ENCODE measurements at regions not wholly inside any gene's neighbourhood (a gene's known extent, or its start where the extent isn't known, plus 50 kb on each side); places are given as distances from the start of the nearest gene placed in this dataset.

- H3K4me1 ChIP-seq (ENCODE audit: insufficient read depth, poor library complexity, severe bottlenecking): peaks cover 7% of the 10 kb centered on the region
- no peak overlapping the region for H3K4me3 ChIP-seq (ENCODE audit: severe bottlenecking)
- peak; percentile 85 for ATAC-seq (ENCODE audit: low read depth)
- no peak for DNase-seq (ENCODE audit: low spot score)
- no peaks in the 10 kb centered on the region for H3K36me3 ChIP-seq (ENCODE audit: low read depth)
- H3K27me3 ChIP-seq (ENCODE audit: insufficient read depth, poor library complexity, severe bottlenecking): no peaks in the 10 kb centered on the region
- H3K9me3 ChIP-seq (ENCODE audit: severe bottlenecking): no peaks in the 10 kb centered on the region
- peak overlapping the region; percentile 53 for H3K27ac ChIP-seq (ENCODE audit: poor library complexity, severe bottlenecking)
- TF ChIP-seq, protein P1, sequence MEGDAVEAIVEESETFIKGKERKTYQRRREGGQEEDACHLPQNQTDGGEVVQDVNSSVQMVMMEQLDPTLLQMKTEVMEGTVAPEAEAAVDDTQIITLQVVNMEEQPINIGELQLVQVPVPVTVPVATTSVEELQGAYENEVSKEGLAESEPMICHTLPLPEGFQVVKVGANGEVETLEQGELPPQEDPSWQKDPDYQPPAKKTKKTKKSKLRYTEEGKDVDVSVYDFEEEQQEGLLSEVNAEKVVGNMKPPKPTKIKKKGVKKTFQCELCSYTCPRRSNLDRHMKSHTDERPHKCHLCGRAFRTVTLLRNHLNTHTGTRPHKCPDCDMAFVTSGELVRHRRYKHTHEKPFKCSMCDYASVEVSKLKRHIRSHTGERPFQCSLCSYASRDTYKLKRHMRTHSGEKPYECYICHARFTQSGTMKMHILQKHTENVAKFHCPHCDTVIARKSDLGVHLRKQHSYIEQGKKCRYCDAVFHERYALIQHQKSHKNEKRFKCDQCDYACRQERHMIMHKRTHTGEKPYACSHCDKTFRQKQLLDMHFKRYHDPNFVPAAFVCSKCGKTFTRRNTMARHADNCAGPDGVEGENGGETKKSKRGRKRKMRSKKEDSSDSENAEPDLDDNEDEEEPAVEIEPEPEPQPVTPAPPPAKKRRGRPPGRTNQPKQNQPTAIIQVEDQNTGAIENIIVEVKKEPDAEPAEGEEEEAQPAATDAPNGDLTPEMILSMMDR (IDR thresholded peaks at IDR 0.05; ENCODE audit: poor library complexity, severe bottlenecking): no peak
These were observed 317.0 kb downstream of the USP25 start for GRCh38 chr21:16046656-16047330.

DNA sequence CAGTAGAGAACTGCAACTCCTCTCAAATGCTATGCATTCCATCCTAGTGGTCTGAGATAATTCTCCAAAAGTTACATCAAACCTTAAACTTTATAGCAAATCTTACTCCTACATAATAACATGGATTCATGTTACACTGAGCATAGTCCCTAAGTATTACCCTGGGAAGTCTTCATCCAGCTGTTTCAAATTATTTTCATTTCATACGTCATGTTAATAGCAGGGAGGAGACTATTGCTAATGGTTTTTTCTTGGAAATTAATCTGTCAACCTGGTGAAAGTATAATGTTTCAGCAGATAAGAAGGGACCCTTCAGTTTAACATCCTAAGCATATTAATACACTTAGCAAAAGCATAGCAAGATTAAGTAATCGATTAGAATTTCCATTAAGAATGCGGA, 318.1 kb downstream of the USP25 start:
- Histone ChIP-seq H3K36me3 (ENCODE audit: low read depth) (no peaks in the 10 kb centered on the region), H3K27ac (ENCODE audit: poor library complexity, severe bottlenecking) (no peak overlapping the region), H3K4me3 (ENCODE audit: severe bottlenecking) (no peak overlapping the region), H3K27me3 (ENCODE audit: insufficient read depth, poor library complexity, severe bottlenecking) (no peaks in the 10 kb centered on the region), H3K4me1 (ENCODE audit: insufficient read depth, poor library complexity, severe bottlenecking) (peaks cover 7% of the 10 kb centered on the region), H3K9me3 (ENCODE audit: severe bottlenecking) (no peaks in the 10 kb centered on the region)
- DNase-seq (ENCODE audit: low spot score): no peak
- TF ChIP-seq, protein P1 (IDR thresholded peaks at IDR 0.05; ENCODE audit: poor library complexity, severe bottlenecking): no peak
- no peak for ATAC-seq (ENCODE audit: low read depth)

DNA sequence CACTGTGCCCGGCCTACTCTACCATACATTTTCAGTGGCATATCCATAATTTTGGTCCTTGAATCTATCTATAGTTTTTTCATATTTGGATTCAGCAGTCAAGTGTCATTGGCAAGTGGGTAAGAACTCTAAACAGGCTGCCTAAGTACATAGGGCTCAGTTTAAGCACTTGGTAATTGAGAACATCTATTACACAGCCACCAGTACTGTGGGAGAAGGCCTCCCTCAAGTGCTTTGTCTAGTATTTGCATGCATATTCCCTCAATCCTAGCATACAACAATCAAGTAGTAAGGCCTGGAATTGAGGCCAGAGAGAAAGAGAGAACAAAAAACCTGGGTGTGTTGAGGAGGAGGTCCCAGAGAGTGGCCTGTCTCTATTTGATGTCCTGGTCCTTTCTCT, 325.2 kb downstream of the USP25 start:
- H3K36me3 ChIP-seq (ENCODE audit: low read depth): no peaks in the 10 kb centered on the region
- ATAC-seq (ENCODE audit: low read depth): no peak
- H3K4me1 ChIP-seq (ENCODE audit: insufficient read depth, poor library complexity, severe bottlenecking): no peaks in the 10 kb centered on the region
- DNase-seq (ENCODE audit: low spot score): no peak
- TF ChIP-seq, protein P1 (IDR thresholded peaks at IDR 0.05; ENCODE audit: poor library complexity, severe bottlenecking): no peak
- no peak overlapping the region for H3K27ac ChIP-seq (ENCODE audit: poor library complexity, severe bottlenecking)
- no peak overlapping the region for H3K4me3 ChIP-seq (ENCODE audit: severe bottlenecking)
- H3K27me3 ChIP-seq (ENCODE audit: insufficient read depth, poor library complexity, severe bottlenecking): no peaks in the 10 kb centered on the region
- H3K9me3 ChIP-seq (ENCODE audit: severe bottlenecking): no peaks in the 10 kb centered on the region

DNA sequence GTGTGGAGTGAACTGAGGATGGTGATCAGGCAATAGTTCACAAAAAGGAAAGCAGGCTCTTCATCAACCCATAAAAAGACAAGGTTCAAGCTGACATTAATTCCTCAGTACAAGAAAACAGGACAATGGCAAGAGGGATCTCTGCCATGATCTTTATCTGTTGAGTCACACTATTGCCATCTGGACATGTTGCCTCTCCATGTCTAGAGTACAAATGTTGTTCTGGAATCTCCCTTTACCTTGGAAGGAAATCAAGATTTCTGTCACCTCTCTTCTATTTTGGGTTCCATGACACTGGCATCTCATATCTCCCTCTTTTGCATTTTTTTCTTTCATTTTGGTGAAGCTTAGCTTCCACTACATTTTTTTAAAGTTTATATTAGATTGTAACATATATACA, 329.1 kb downstream of the USP25 start:
- Histone ChIP-seq H3K4me1 (ENCODE audit: insufficient read depth, poor library complexity, severe bottlenecking) (no peaks in the 10 kb centered on the region), H3K27me3 (ENCODE audit: insufficient read depth, poor library complexity, severe bottlenecking) (no peaks in the 10 kb centered on the region), H3K36me3 (ENCODE audit: low read depth) (no peaks in the 10 kb centered on the region), H3K4me3 (ENCODE audit: severe bottlenecking) (no peak overlapping the region), H3K9me3 (ENCODE audit: severe bottlenecking) (no peaks in the 10 kb centered on the region), H3K27ac (ENCODE audit: poor library complexity, severe bottlenecking) (no peak overlapping the region)
- TF ChIP-seq, protein P1 (IDR thresholded peaks at IDR 0.05; ENCODE audit: poor library complexity, severe bottlenecking): no peak
- DNase-seq (ENCODE audit: low spot score): no peak
- no peak for ATAC-seq (ENCODE audit: low read depth)

DNA sequence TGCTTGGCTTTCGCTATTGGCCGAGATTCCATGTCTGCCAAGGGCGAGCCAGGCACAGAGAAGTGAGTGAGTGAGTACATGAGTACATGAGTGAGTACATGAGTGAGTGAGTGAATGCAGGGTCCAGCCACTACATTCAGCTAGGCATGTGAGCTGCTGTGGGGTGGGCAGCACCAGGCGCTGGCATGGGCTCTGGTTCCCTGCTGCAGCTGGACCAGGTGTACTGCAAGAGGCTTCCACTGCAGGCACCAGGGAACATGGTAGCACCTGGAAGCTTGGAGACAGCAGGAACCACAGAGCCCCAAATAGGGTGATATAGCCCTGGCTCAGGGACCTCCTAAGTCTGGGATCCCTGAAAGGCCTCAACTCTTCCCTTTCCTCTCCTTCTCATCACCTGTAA, 330.2 kb downstream of the USP25 start:
- TF ChIP-seq, protein P1 (IDR thresholded peaks at IDR 0.05; ENCODE audit: poor library complexity, severe bottlenecking): no peak
- no peak for ATAC-seq (ENCODE audit: low read depth)

More for the DNA sequence above, 330.2 kb downstream of the USP25 start:
- no peak for DNase-seq (ENCODE audit: low spot score)
- H3K9me3 ChIP-seq (ENCODE audit: severe bottlenecking): no peaks in the 10 kb centered on the region
- no peak overlapping the region for H3K4me3 ChIP-seq (ENCODE audit: severe bottlenecking)
- no peaks in the 10 kb centered on the region for H3K36me3 ChIP-seq (ENCODE audit: low read depth)
- peaks cover 3% of the 10 kb centered on the region for H3K27me3 ChIP-seq (ENCODE audit: insufficient read depth, poor library complexity, severe bottlenecking)
- no peaks in the 10 kb centered on the region for H3K4me1 ChIP-seq (ENCODE audit: insufficient read depth, poor library complexity, severe bottlenecking)
- no peak overlapping the region for H3K27ac ChIP-seq (ENCODE audit: poor library complexity, severe bottlenecking)

All from RWPE2 (cell line).